ENCODE measurements at regions not wholly inside any gene's neighbourhood (a gene's known extent, or its start where the extent isn't known, plus 50 kb on each side); places are given as distances from the start of the nearest gene placed in this dataset.

DNA sequence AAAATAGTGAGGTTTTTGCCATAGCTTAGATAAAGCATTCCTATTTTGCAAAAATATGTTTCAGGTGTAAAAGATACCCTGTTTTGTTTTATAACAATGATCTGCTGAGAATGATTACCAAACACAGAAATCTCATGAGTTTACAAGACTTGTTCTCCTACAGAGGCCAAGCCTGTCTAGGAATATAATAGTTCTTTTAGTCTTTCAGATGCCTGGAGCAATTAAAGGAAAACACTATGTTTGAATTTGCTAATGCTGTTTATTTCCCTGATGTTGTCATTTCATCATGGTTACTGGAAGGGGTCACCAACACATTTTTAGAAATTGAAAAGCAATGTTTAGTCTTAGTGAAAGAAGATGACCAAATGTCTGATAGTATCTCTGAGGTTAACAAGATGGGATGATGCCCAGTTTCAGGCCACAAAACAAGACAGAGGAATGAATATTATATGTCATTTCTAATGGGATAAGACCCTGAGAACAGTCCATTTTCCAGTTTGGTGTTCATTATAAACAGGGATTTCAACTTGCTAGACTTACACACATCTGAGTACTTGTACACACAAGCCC is 559.9 kb downstream of the INHBA start:
- Mint-ChIP-seq H3K4me1 (no peaks in the 10 kb centered on the region), H3K4me3 (no peak overlapping the region), H3K27ac (no peak overlapping the region), H3K36me3 (no peaks in the 10 kb centered on the region), H3K27me3 (no peaks in the 10 kb centered on the region), H3K9me3 (no peaks in the 10 kb centered on the region)
- ATAC-seq (ENCODE audit: low read depth) (no peak), DNase-seq (no peak)
- POLR2A ChIA-PET: no interaction called here

DNA sequence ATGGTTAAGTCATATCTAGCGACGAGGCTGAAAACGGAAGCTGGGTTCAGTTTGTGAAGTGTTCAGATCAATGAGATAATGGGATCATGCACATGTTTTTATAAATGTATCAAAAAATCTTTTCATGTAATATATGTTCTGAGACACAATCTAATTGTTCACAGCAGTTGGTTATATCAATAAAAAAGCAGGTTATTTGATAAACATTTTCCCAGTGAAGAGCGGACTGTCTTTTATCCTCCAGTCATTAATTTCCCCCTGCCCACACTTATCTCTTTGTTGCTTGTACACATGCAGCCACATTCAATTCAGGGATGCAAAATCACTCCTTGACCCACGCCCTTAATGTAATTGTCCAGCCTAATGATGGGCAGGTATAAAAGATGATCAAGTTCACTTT is 563.1 kb downstream of the INHBA start:
- POLR2A ChIA-PET: no interaction called here
- ATAC-seq (ENCODE audit: low read depth): no peak
- H3K36me3 Mint-ChIP-seq: no peaks in the 10 kb centered on the region

DNA sequence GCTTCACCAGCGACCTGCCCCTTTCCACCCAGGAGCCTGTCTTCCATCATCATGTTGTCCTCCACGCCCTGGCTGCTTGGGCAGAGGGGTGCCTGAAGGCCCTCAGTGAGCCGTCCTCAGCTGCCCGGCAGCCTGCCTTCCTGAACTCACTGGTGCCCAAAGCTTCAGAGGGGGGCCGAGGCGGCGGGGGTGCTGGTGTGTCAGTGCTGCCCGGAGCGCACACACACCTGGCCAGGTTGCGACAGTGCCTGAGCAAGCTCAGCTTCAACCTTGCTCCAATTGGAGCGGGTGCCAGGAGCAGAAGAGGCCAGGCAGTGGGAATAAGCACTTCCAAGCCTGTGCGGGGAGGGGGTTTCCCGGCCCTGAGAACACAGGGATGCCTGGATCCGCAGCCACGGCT is 566.3 kb downstream of the INHBA start:
- H3K4me1 Mint-ChIP-seq: no peaks in the 10 kb centered on the region
- H3K36me3 Mint-ChIP-seq: no peaks in the 10 kb centered on the region
- H3K27me3 Mint-ChIP-seq: no peaks in the 10 kb centered on the region
- no peak overlapping the region for H3K4me3 Mint-ChIP-seq
- H3K9me3 Mint-ChIP-seq: no peaks in the 10 kb centered on the region
- DNase-seq: no peak
- POLR2A ChIA-PET: no interaction called here
- no peak for ATAC-seq (ENCODE audit: low read depth)
- H3K27ac Mint-ChIP-seq: no peak overlapping the region

More for the DNA sequence above, 563.1 kb downstream of the INHBA start:
- no peak for DNase-seq
- H3K4me3 Mint-ChIP-seq: no peak overlapping the region
- H3K4me1 Mint-ChIP-seq: no peaks in the 10 kb centered on the region
- no peaks in the 10 kb centered on the region for H3K27me3 Mint-ChIP-seq
- no peaks in the 10 kb centered on the region for H3K9me3 Mint-ChIP-seq
- no peak overlapping the region for H3K27ac Mint-ChIP-seq

DNA sequence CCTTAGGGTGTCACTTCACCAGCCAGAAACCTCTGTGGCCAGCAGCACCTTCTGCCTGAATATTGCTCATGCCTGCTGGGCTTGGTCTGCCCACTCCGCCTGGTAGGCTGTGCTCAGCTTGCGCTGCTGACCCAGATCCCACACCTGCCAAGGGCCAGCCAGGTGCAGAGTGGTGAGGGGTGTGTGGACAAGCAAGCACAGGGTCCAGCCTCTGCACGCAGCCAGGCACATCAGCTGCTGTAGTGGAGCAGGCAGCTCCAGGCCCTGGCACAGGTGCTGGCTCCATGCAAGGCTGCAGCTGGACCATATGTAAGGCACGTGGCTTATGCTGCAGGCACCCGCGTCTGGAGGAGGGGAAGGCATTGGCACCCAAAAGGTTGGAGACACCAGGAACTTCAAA is 567.4 kb downstream of the INHBA start:
- ATAC-seq (ENCODE audit: low read depth): no peak
- DNase-seq: no peak
- POLR2A ChIA-PET: no interaction called here
- Mint-ChIP-seq H3K9me3 (no peaks in the 10 kb centered on the region), H3K4me3 (no peak overlapping the region), H3K27me3 (no peaks in the 10 kb centered on the region), H3K36me3 (no peaks in the 10 kb centered on the region), H3K4me1 (no peaks in the 10 kb centered on the region), H3K27ac (no peak overlapping the region)

DNA sequence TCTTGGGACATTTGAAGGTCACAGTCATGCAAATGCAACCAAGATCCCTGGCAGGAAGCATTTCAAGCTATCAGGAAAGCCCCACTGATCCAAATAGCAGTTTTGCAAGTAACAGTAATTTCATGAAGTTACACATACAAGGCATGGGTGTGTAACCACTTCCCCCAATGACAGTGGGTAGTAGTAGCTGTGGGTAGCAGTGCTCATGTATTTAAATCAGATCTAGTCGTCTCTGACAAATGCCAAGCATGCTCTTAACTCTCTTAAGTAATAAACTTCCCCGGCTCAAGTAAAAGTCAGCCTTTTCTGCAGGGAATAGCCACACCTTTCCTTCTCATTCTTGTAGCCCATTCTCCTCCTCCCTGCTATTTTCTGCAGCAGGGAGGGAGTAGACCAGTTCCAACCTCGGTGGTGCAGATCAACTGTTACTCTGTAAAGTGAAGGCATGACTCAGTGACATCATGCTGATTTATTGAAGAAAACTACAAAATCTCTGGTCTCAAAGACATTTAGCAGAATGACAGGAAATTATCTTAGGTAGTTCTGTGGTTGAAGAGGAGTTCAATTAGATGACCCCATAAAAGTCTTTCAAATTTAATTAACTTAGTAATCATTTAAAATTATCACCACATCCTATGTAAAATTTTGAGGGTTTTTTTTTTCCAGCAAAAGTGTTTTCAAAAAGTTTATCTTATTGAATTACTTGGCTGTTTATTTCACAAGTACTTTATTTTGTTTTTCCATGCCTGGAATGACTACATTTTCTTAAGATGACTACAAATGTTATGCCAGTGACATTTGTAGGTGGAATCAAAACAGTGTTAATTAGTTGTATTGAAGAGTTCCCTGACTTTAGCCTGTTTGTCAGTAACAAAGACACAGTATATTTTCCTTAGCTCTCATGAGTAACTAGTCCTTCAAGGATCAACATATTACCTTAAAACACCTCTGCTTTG is 568.3 kb downstream of the INHBA start:
- H3K36me3 Mint-ChIP-seq: no peaks in the 10 kb centered on the region
- DNase-seq (no peak), ATAC-seq (ENCODE audit: low read depth) (no peak)
- H3K4me1 Mint-ChIP-seq: no peaks in the 10 kb centered on the region
- POLR2A ChIA-PET: no interaction called here
- H3K27ac Mint-ChIP-seq: no peak overlapping the region
- no peaks in the 10 kb centered on the region for H3K27me3 Mint-ChIP-seq
- H3K9me3 Mint-ChIP-seq: no peaks in the 10 kb centered on the region
- no peak overlapping the region for H3K4me3 Mint-ChIP-seq

DNA sequence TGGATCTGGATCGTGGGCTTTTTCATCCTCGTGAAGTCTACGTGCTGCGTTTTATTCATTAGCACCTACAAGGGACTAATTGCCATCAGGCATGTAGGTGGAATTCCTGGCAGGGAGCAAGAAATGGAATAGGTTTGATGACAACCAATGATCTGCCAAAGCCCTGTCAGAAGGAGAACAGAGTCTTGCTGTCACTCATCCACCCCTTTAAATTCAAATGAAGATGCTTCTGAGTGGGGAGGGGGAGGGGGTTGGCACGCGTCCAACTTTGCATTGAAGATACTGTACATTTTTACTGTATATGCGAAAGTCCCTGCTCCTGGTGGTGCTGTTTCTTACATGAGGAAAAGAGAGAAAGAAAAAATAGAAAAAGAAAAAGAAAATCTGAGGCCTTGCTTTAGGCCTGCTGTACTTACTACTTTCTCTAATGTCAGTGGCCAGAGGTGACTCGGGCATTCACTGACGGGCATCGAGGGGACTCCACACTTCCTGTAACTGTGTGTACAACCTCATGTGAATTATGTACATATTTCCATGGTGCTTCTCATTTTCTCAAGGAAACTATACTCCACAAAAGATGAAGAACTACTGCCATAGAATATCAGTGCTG is 569.1 kb downstream of the INHBA start:
- ATAC-seq (ENCODE audit: low read depth): no peak
- no peak for DNase-seq
- no peaks in the 10 kb centered on the region for H3K36me3 Mint-ChIP-seq
- H3K27ac Mint-ChIP-seq: no peak overlapping the region
- no peaks in the 10 kb centered on the region for H3K4me1 Mint-ChIP-seq
- H3K4me3 Mint-ChIP-seq: no peak overlapping the region
- POLR2A ChIA-PET: no interaction called here
- no peaks in the 10 kb centered on the region for H3K9me3 Mint-ChIP-seq
- H3K27me3 Mint-ChIP-seq: no peaks in the 10 kb centered on the region

DNA sequence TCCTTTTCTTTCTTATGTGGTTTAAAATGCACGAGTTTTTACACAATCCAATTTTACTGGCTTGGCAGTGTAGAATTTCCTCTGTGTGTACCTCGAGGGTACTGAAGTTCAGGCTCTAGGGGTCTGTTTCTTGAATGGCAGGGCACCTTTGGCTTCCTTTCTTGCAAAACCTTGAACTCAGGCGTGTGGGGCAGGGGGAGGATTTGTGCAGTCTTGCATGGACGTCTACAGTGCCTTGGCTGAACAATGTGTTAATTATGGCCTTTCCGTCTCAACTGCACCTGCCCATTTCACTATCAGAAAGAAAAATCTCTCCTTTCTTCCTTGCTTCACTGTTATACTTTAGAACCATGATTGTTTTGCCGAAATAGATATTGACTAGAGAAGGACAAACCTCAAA is 570.9 kb downstream of the INHBA start:
- Mint-ChIP-seq H3K9me3 (no peaks in the 10 kb centered on the region), H3K27me3 (no peaks in the 10 kb centered on the region), H3K27ac (no peak overlapping the region), H3K4me3 (no peak overlapping the region), H3K36me3 (no peaks in the 10 kb centered on the region), H3K4me1 (no peaks in the 10 kb centered on the region)
- DNase-seq (no peak), ATAC-seq (ENCODE audit: low read depth) (no peak)
- POLR2A ChIA-PET: no interaction called here

DNA sequence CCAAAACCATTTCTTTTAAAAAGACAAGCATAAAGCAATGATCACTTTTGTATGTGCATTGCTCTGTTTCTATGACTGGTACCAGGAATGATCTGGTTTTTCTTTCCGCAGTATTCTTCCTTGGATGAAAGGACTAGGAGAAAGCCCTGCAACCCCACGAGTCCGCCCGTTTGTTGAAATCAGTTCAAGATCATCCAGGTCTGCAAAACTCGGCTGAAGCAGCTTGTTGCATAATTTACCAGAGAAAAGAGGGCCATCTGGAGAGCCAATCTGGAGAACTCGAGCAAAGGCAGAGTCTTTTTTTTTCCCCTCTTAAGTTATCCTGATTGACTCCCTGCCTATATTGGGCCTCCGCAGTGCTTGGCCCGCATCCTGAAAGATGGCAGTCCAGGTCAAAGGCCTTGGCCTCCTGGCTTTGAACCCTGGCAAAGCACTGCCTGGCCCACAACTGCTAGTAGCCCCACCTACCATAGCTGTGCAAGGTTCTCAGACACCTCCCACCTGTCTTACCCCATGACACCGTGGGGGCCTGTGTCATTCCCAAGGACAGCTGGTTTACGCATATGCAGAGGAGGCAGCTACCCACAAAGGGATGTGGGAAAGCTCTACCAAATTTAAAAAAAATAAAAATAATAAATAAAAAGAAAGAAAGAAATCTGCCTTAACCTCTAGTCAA is 572.2 kb downstream of the INHBA start:
- no peaks in the 10 kb centered on the region for H3K27me3 Mint-ChIP-seq
- no peak overlapping the region for H3K4me3 Mint-ChIP-seq
- H3K27ac Mint-ChIP-seq: no peak overlapping the region
- POLR2A ChIA-PET: no interaction called here
- H3K4me1 Mint-ChIP-seq: no peaks in the 10 kb centered on the region
- no peaks in the 10 kb centered on the region for H3K9me3 Mint-ChIP-seq
- H3K36me3 Mint-ChIP-seq: no peaks in the 10 kb centered on the region
- DNase-seq (no peak), ATAC-seq (ENCODE audit: low read depth) (no peak)

DNA sequence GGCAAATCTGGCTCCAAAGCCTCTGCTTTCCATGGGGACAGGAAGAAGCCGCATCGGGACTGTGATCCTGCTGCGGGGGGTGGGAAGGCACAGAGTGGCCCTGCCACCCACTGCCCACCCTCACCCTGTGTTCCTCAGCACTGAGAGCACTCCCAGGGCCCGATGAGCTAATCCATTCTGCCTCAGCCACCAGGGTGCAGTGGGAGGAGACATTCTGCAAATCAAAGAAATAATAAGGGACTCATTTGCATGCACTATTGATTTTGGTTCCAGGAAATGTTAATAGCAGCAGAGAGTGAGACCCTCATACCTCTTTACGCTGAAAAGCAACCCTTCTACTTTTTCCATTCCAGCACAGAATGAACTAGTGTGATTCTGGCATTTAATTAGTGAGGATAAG is 572.8 kb downstream of the INHBA start:
- H3K4me1 Mint-ChIP-seq: no peaks in the 10 kb centered on the region
- no peaks in the 10 kb centered on the region for H3K36me3 Mint-ChIP-seq
- H3K9me3 Mint-ChIP-seq: no peaks in the 10 kb centered on the region
- H3K27ac Mint-ChIP-seq: no peak overlapping the region
- DNase-seq: no peak
- no peak overlapping the region for H3K4me3 Mint-ChIP-seq
- ATAC-seq (ENCODE audit: low read depth): no peak
- no peaks in the 10 kb centered on the region for H3K27me3 Mint-ChIP-seq
- POLR2A ChIA-PET: no interaction called here

DNA sequence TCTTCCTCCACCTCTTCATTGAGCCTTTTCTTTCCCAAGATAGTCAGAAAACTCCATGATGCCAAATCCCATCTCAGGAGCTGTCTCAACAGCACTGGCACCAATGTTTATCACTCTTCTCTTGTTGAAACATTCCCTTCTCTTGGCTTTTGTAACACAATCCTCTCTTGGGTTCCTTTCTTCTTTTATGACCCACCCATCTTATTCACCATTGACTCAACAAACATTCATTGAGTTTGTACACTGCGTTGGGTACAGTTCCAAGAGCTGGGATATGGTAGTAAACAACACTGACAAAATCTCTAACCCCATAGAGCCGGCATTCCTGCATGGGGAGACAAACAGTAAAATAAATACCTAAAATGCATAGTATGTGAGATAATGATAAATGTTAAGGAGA is 577.5 kb downstream of the INHBA start:
- ATAC-seq (ENCODE audit: low read depth) (no peak), DNase-seq (no peak)
- POLR2A ChIA-PET: no interaction called here
- no peaks in the 10 kb centered on the region for H3K36me3 Mint-ChIP-seq
- H3K4me3 Mint-ChIP-seq: no peak overlapping the region
- H3K4me1 Mint-ChIP-seq: no peaks in the 10 kb centered on the region
- peaks cover 3% of the 10 kb centered on the region for H3K9me3 Mint-ChIP-seq
- no peak overlapping the region for H3K27ac Mint-ChIP-seq
- H3K27me3 Mint-ChIP-seq: no peaks in the 10 kb centered on the region

DNA sequence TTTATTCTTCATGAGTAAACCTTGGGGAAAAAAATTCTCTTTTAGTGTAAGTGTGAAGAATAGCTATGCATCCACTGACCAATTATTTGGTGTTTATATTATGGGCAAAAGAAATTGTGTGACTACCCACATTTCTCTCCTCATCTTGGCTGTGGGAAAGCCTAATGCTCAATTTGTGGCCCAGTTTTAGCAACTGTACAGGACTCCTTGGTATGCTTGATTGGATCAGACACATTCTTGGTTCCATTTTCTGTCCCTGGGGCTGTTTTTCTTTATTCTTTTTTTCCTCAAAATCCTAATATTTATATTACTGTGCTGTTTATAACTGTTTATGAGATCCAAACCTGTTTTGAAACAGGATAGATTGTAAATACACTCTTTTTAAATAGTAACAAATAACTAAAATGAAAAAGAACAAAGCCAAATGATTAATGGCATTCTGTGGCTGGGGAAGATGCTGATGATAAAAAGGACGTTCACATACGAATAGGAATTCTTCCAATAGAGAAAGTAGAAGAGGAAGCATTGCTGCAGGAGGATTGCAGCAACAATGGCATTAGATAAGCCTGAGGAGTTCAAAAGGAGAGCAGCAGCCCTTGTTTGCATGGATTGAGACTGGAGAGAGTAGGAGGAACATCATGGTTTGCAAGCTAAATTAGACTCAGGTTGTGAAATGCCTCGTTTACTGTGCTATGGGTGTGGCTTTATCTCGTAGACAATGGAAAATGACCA is 580.5 kb downstream of the INHBA start:
- Mint-ChIP-seq H3K4me1 (no peaks in the 10 kb centered on the region), H3K27ac (no peak overlapping the region), H3K27me3 (no peaks in the 10 kb centered on the region), H3K9me3 (peaks cover 6% of the 10 kb centered on the region), H3K36me3 (no peaks in the 10 kb centered on the region), H3K4me3 (no peak overlapping the region)
- no peak for DNase-seq
- POLR2A ChIA-PET: no interaction called here
- no peak for ATAC-seq (ENCODE audit: low read depth)

DNA sequence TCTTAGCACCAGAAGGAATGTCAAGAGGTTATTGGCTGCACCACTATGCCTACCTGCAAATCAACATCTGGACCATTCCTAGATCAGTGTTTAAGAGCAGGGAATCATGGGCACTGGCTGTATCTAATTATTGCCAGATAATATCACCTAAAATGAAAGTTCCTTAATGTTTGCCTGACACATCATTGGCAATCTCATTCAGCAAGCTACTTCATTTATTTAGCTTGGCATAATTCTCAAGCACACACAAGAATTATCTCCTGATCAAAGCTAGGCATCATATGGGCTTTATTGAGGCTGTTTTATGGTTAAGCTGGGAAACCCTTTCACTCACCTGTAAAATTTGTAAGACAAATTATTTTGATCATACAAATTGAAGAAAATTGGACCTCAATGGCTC is 581.7 kb downstream of the INHBA start:
- no peaks in the 10 kb centered on the region for H3K36me3 Mint-ChIP-seq
- no peaks in the 10 kb centered on the region for H3K27me3 Mint-ChIP-seq
- H3K4me1 Mint-ChIP-seq: no peaks in the 10 kb centered on the region
- POLR2A ChIA-PET: no interaction called here
- ATAC-seq (ENCODE audit: low read depth) (no peak), DNase-seq (no peak)
- no peak overlapping the region for H3K4me3 Mint-ChIP-seq
- H3K27ac Mint-ChIP-seq: no peak overlapping the region
- peaks cover 6% of the 10 kb centered on the region for H3K9me3 Mint-ChIP-seq

DNA sequence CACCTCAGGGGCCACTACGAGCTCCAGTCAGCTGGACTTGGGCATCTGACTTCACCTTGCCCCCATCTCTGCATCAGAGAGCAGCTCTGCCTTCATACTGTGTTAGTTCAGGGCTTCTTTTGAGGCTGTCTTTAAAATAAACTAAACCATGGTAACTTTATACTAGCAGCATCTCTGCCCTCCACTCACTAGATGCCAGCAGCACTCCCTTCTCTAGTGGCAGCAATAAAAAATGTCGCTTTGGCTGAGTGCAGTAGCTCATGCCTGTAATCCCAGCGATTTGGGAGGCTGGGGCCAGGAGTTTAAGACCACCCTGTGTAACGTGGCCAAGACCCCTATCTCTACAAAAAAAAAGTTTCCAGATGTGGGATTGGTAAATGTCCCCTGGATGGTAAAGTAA is 584.4 kb downstream of the INHBA start:
- no peaks in the 10 kb centered on the region for H3K36me3 Mint-ChIP-seq
- POLR2A ChIA-PET: no interaction called here

More for the DNA sequence above, 584.4 kb downstream of the INHBA start:
- peaks cover 6% of the 10 kb centered on the region for H3K9me3 Mint-ChIP-seq
- no peak overlapping the region for H3K27ac Mint-ChIP-seq
- DNase-seq (no peak), ATAC-seq (ENCODE audit: low read depth) (no peak)
- H3K4me3 Mint-ChIP-seq: no peak overlapping the region
- no peaks in the 10 kb centered on the region for H3K4me1 Mint-ChIP-seq
- H3K27me3 Mint-ChIP-seq: no peaks in the 10 kb centered on the region
